ENCODE measurements at regions not wholly inside any gene's neighbourhood (a gene's known extent, or its start where the extent isn't known, plus 50 kb on each side); places are given as distances from the start of the nearest gene placed in this dataset.
"Not testable (repeated sequence)": the region's sequence is repeated elsewhere in the genome, so short reads cannot be mapped to it uniquely, and the experiment has no call there.

GRCh38 chr9:41048672-41049071 is 79.8 kb downstream of the FOXD4L6 start:
- H3K27me3 ChIP-seq (ENCODE audit: control insufficient read depth, insufficient read depth, low read length); intact Hi-C loops (cut with micrococcal nuclease); H3K27me3 Mint-ChIP-seq (ENCODE audit: low read depth in 2 of 2); H3K9me3 ChIP-seq (ENCODE audit: control insufficient read depth, insufficient read depth, low read length); H3K36me3 ChIP-seq (ENCODE audit: control insufficient read depth, insufficient read depth, low read length); H3K4me3 ChIP-seq (ENCODE audit: low read length); H3K27ac Mint-ChIP-seq; ATAC-seq; H3K4me3 Mint-ChIP-seq; H3K27ac ChIP-seq (ENCODE audit: low read length); DNase-seq; H3K4me1 Mint-ChIP-seq; H3K4me1 ChIP-seq (ENCODE audit: control insufficient read depth, insufficient read depth, low read length); H3K9me3 Mint-ChIP-seq: not testable (repeated sequence)
- no CpG with 5 or more reads among the region's 2 CpGs for WGBS (ENCODE audit: insufficient coverage)
- peaks cover 14% of the 10 kb centered on the region for H3K36me3 Mint-ChIP-seq

GRCh38 chr9:41047792-41048191 is 80.7 kb downstream of the FOXD4L6 start:
- H3K9me3 ChIP-seq (ENCODE audit: control insufficient read depth, insufficient read depth, low read length); intact Hi-C loops (cut with micrococcal nuclease); DNase-seq; H3K27me3 ChIP-seq (ENCODE audit: control insufficient read depth, insufficient read depth, low read length); H3K27ac Mint-ChIP-seq; H3K27ac ChIP-seq (ENCODE audit: low read length); H3K4me1 Mint-ChIP-seq; H3K36me3 ChIP-seq (ENCODE audit: control insufficient read depth, insufficient read depth, low read length); H3K27me3 Mint-ChIP-seq (ENCODE audit: low read depth in 2 of 2); H3K4me3 Mint-ChIP-seq; H3K9me3 Mint-ChIP-seq; H3K4me1 ChIP-seq (ENCODE audit: control insufficient read depth, insufficient read depth, low read length); ATAC-seq; H3K4me3 ChIP-seq (ENCODE audit: low read length): not testable (repeated sequence)
- H3K36me3 Mint-ChIP-seq: peaks cover 16% of the 10 kb centered on the region

GRCh38 chr9:41044930-41045329 is 83.6 kb downstream of the FOXD4L6 start:
- H3K4me3 Mint-ChIP-seq; H3K9me3 Mint-ChIP-seq; H3K36me3 ChIP-seq (ENCODE audit: control insufficient read depth, insufficient read depth, low read length); H3K27ac ChIP-seq (ENCODE audit: low read length); H3K4me1 Mint-ChIP-seq; H3K27me3 ChIP-seq (ENCODE audit: control insufficient read depth, insufficient read depth, low read length); intact Hi-C loops (cut with micrococcal nuclease); ATAC-seq; H3K27me3 Mint-ChIP-seq (ENCODE audit: low read depth in 2 of 2); H3K4me3 ChIP-seq (ENCODE audit: low read length); H3K36me3 Mint-ChIP-seq; H3K27ac Mint-ChIP-seq; DNase-seq; H3K4me1 ChIP-seq (ENCODE audit: control insufficient read depth, insufficient read depth, low read length); H3K9me3 ChIP-seq (ENCODE audit: control insufficient read depth, insufficient read depth, low read length): not testable (repeated sequence)
- WGBS (ENCODE audit: insufficient coverage): 100% methylated on average over 1 of the region's 2 CpGs

GRCh38 chr9:41043433-41043832 is 85.0 kb downstream of the FOXD4L6 start:
- ATAC-seq; H3K9me3 ChIP-seq (ENCODE audit: control insufficient read depth, insufficient read depth, low read length); DNase-seq; H3K4me1 Mint-ChIP-seq; H3K4me3 Mint-ChIP-seq; H3K4me1 ChIP-seq (ENCODE audit: control insufficient read depth, insufficient read depth, low read length); H3K27me3 Mint-ChIP-seq (ENCODE audit: low read depth in 2 of 2); H3K27ac Mint-ChIP-seq; H3K36me3 Mint-ChIP-seq; H3K36me3 ChIP-seq (ENCODE audit: control insufficient read depth, insufficient read depth, low read length); H3K27me3 ChIP-seq (ENCODE audit: control insufficient read depth, insufficient read depth, low read length); H3K27ac ChIP-seq (ENCODE audit: low read length); intact Hi-C loops (cut with micrococcal nuclease); H3K4me3 ChIP-seq (ENCODE audit: low read length); H3K9me3 Mint-ChIP-seq: not testable (repeated sequence)
- no CpG with 5 or more reads among the region's 1 CpG for WGBS (ENCODE audit: insufficient coverage)

- H3K27me3 ChIP-seq (ENCODE audit: control insufficient read depth, insufficient read depth, low read length); H3K4me3 Mint-ChIP-seq; H3K9me3 Mint-ChIP-seq; H3K36me3 ChIP-seq (ENCODE audit: control insufficient read depth, insufficient read depth, low read length); H3K27ac ChIP-seq (ENCODE audit: low read length); H3K4me1 ChIP-seq (ENCODE audit: control insufficient read depth, insufficient read depth, low read length); H3K4me3 ChIP-seq (ENCODE audit: low read length); H3K36me3 Mint-ChIP-seq; ATAC-seq; H3K4me1 Mint-ChIP-seq; DNase-seq; H3K27ac Mint-ChIP-seq; H3K9me3 ChIP-seq (ENCODE audit: control insufficient read depth, insufficient read depth, low read length); H3K27me3 Mint-ChIP-seq (ENCODE audit: low read depth in 2 of 2); intact Hi-C loops (cut with micrococcal nuclease): not testable (repeated sequence)
- WGBS (ENCODE audit: insufficient coverage): 17% methylated on average over 2 of the region's 4 CpGs
Measured at GRCh38 chr9:41042111-41042510, 86.4 kb downstream of the FOXD4L6 start.

GRCh38 chr9:41040705-41041342 is 87.7 kb downstream of the FOXD4L6 start:
- DNase-seq; H3K4me3 ChIP-seq (ENCODE audit: low read length); H3K27ac Mint-ChIP-seq; intact Hi-C loops (cut with micrococcal nuclease); H3K4me3 Mint-ChIP-seq; H3K27ac ChIP-seq (ENCODE audit: low read length); H3K4me1 Mint-ChIP-seq; H3K9me3 ChIP-seq (ENCODE audit: control insufficient read depth, insufficient read depth, low read length); H3K4me1 ChIP-seq (ENCODE audit: control insufficient read depth, insufficient read depth, low read length); H3K36me3 Mint-ChIP-seq; ATAC-seq; H3K9me3 Mint-ChIP-seq; H3K36me3 ChIP-seq (ENCODE audit: control insufficient read depth, insufficient read depth, low read length); H3K27me3 Mint-ChIP-seq (ENCODE audit: low read depth in 2 of 2); H3K27me3 ChIP-seq (ENCODE audit: control insufficient read depth, insufficient read depth, low read length): not testable (repeated sequence)

- H3K27ac Mint-ChIP-seq; H3K27me3 ChIP-seq (ENCODE audit: control insufficient read depth, insufficient read depth, low read length); intact Hi-C loops (cut with micrococcal nuclease); ATAC-seq; H3K36me3 ChIP-seq (ENCODE audit: control insufficient read depth, insufficient read depth, low read length); H3K27ac ChIP-seq (ENCODE audit: low read length); H3K9me3 Mint-ChIP-seq; DNase-seq; H3K4me1 Mint-ChIP-seq; H3K27me3 Mint-ChIP-seq (ENCODE audit: low read depth in 2 of 2); H3K4me3 ChIP-seq (ENCODE audit: low read length); H3K4me1 ChIP-seq (ENCODE audit: control insufficient read depth, insufficient read depth, low read length); H3K9me3 ChIP-seq (ENCODE audit: control insufficient read depth, insufficient read depth, low read length); H3K4me3 Mint-ChIP-seq; H3K36me3 Mint-ChIP-seq: not testable (repeated sequence)
- WGBS (ENCODE audit: insufficient coverage): 80% methylated on average over 1 of the region's 1 CpG
Measured at GRCh38 chr9:41035276-41035675, 93.2 kb downstream of the FOXD4L6 start.

- WGBS (ENCODE audit: insufficient coverage): 100% methylated on average over 1 of the region's 1 CpG
- ATAC-seq; H3K4me3 ChIP-seq (ENCODE audit: low read length); H3K27ac Mint-ChIP-seq; H3K4me3 Mint-ChIP-seq; H3K27ac ChIP-seq (ENCODE audit: low read length); H3K9me3 ChIP-seq (ENCODE audit: control insufficient read depth, insufficient read depth, low read length); H3K4me1 Mint-ChIP-seq; DNase-seq; H3K27me3 Mint-ChIP-seq (ENCODE audit: low read depth in 2 of 2); H3K9me3 Mint-ChIP-seq; H3K27me3 ChIP-seq (ENCODE audit: control insufficient read depth, insufficient read depth, low read length); intact Hi-C loops (cut with micrococcal nuclease); H3K36me3 Mint-ChIP-seq; H3K36me3 ChIP-seq (ENCODE audit: control insufficient read depth, insufficient read depth, low read length); H3K4me1 ChIP-seq (ENCODE audit: control insufficient read depth, insufficient read depth, low read length): not testable (repeated sequence)
Measured at GRCh38 chr9:41034699-41035197, 93.7 kb downstream of the FOXD4L6 start.
